Calu3 (cell line): ENCODE measurements at regions not wholly inside any gene's neighbourhood (a gene's known extent, or its start where the extent isn't known, plus 50 kb on each side); places are given as distances from the start of the nearest gene placed in this dataset.

Experiments
- BruUV-seq: library from RNA; stranded (reverse); fragments of 400-500 nt; replicated peaks from 2 replicates; lab custom pipeline; 2021; lab: Mats Ljungman, UMichigan
- CTCF ChIA-PET: fragments of 300-600 bp; sonication (Branson Sonifier 250); formaldehyde crosslinking; loops from one replicate; lab custom pipeline; 2022; ENCODE audit warnings: antibody characterized with exemption; lab: Charles Lee
- DNase-seq: peaks from one replicate; pipeline ENCODE4 v3.0.0; 2022
- H3K27ac Mint-ChIP-seq: one replicate; pipeline ENCODE4 v1.8.0; 2022; ENCODE audit warnings: mixed read lengths; ENCODE audit not compliant: unreplicated experiment
- H3K27me3 Mint-ChIP-seq: one replicate; pipeline ENCODE4 v1.8.0; 2022; ENCODE audit warnings: mixed read lengths; ENCODE audit not compliant: unreplicated experiment
- H3K36me3 Mint-ChIP-seq: one replicate; pipeline ENCODE4 v1.8.0; 2022; ENCODE audit warnings: mild to moderate bottlenecking, moderate library complexity, mixed read lengths; ENCODE audit not compliant: insufficient read depth, unreplicated experiment
- H3K4me1 Mint-ChIP-seq: one replicate; pipeline ENCODE4 v1.8.0; 2022; ENCODE audit warnings: mild to moderate bottlenecking, low read depth, mixed read lengths; ENCODE audit not compliant: unreplicated experiment
- H3K4me3 Mint-ChIP-seq: one replicate; pipeline ENCODE4 v1.8.0; 2022; ENCODE audit warnings: mild to moderate bottlenecking, low read depth, moderate library complexity, mixed read lengths; ENCODE audit not compliant: unreplicated experiment
- H3K9me3 Mint-ChIP-seq: one replicate; pipeline ENCODE4 v1.8.0; 2022; ENCODE audit warnings: low read depth, mixed read lengths; ENCODE audit not compliant: unreplicated experiment
- CTCF ChIP-seq: fragments of 200-600 bp; IDR thresholded peaks from one replicate; pipeline ENCODE4 v1.8.0; 2022; ENCODE audit warnings: antibody characterized with exemption; ENCODE audit not compliant: unreplicated experiment
- intact Hi-C: fragments of 100-400 bp; cut with micrococcal nuclease; formaldehyde crosslinking; loops from one replicate; pipeline ENCODE4 v1.10.0; 2022; ENCODE audit not compliant: unreplicated experiment

GRCh38 chr1:34426325-34426896 lies 249.7 kb downstream of the C1orf94 start:
- Mint-ChIP-seq H3K27me3 (peaks cover 29% of the 10 kb centered on the region), H3K27ac (no peak overlapping the region), H3K4me3 (no peak overlapping the region), H3K36me3 (no peaks in the 10 kb centered on the region), H3K4me1 (no peaks in the 10 kb centered on the region), H3K9me3 (no peaks in the 10 kb centered on the region)
- intact Hi-C loops, result no loop called here
- DNase-seq, result no peak
- TF ChIP-seq CTCF, result no peak
- CTCF ChIA-PET, result no interaction called here
- no TSS peak for BruUV-seq

GRCh38 chr1:34427170-34427569 lies 250.5 kb downstream of the C1orf94 start:
- CTCF ChIA-PET, result no interaction called here
- H3K9me3 Mint-ChIP-seq, result no peaks in the 10 kb centered on the region

DNA sequence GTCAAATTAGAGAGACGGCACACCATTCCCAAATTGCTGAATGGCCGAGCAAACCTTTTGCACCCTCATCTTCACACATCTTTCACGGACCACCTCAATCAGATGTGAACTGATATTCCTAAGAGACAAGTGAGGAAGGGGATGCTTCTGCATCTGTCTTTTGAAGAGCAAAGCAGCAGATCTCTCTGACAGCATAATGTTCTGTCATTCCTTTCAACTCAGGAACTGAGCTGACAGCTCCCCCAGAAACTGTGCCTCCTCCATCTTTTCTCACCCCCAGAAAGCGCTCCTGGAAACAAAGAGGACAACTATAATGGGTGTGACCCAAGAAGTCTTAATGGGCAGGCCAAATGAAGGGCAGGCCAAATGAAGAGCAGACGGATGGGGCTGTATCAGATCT lies 256.4 kb downstream of the C1orf94 start:
- H3K27me3 Mint-ChIP-seq, result peaks cover 57% of the 10 kb centered on the region
- no peaks in the 10 kb centered on the region for H3K36me3 Mint-ChIP-seq

More at GRCh38 chr1:34427170-34427569, 250.5 kb downstream of the C1orf94 start:
- no peak overlapping the region for H3K27ac Mint-ChIP-seq
- H3K27me3 Mint-ChIP-seq, result peaks cover 23% of the 10 kb centered on the region
- H3K4me1 Mint-ChIP-seq, result no peaks in the 10 kb centered on the region
- H3K36me3 Mint-ChIP-seq, result no peaks in the 10 kb centered on the region
- no peak for DNase-seq
- no peak overlapping the region for H3K4me3 Mint-ChIP-seq
- intact Hi-C loops, result no loop called here
- BruUV-seq, result no TSS peak
- no peak for TF ChIP-seq CTCF

DNA sequence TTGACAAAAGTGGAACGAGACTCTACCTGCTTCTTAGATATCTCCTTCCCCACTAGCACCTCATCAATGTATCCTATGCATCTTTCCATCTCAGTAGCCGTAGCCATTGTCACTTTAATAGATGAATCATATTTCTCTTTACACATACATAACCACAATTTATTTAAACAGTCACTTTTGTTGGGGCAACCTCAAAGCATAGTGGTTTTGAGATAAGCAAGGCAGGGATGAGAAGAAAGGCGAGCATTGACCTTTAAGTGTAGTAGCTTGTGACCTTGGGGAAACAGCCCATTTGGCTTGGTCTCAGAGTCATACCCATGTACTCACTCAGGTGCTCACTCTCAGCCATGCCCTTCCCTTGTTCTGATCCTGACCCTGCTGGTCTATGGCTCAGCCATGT lies 260.1 kb downstream of the C1orf94 start:
- no peaks in the 10 kb centered on the region for H3K4me1 Mint-ChIP-seq
- peaks cover 3% of the 10 kb centered on the region for H3K9me3 Mint-ChIP-seq
- intact Hi-C loops, result no loop called here
- H3K27me3 Mint-ChIP-seq, result peaks cover 72% of the 10 kb centered on the region
- TF ChIP-seq CTCF, result no peak
- H3K27ac Mint-ChIP-seq, result no peak overlapping the region
- BruUV-seq, result no TSS peak
- no peak overlapping the region for H3K4me3 Mint-ChIP-seq
- H3K36me3 Mint-ChIP-seq, result no peaks in the 10 kb centered on the region
- CTCF ChIA-PET, result no interaction called here
- no peak for DNase-seq

More for the DNA sequence above, 256.4 kb downstream of the C1orf94 start:
- intact Hi-C loops, result no loop called here
- no TSS peak for BruUV-seq
- no peak overlapping the region for H3K4me3 Mint-ChIP-seq
- CTCF ChIA-PET, result no interaction called here
- H3K4me1 Mint-ChIP-seq, result no peaks in the 10 kb centered on the region
- DNase-seq, result no peak
- peaks cover 3% of the 10 kb centered on the region for H3K9me3 Mint-ChIP-seq
- no peak overlapping the region for H3K27ac Mint-ChIP-seq
- no peak for TF ChIP-seq CTCF
